Mesothelial cell of epicardium (in vitro differentiated cells): ENCODE measurements at regions not wholly inside any gene's neighbourhood (a gene's known extent, or its start where the extent isn't known, plus 50 kb on each side); places are given as distances from the start of the nearest gene placed in this dataset.

Source experiments
- DNase-seq, 2 experiments: peaks; one replicate each; pipeline ENCODE4 v3.0.0; 2021; ENCODE audit warnings: low spot score in 2 of 2; ENCODE audit not compliant: unreplicated experiment in 2 of 2
- H3K27ac Mint-ChIP-seq: 2 replicates; pipeline ENCODE4 v1.8.0; 2021; ENCODE audit warnings: mixed read lengths
- H3K27me3 Mint-ChIP-seq: 2 replicates; pipeline ENCODE4 v1.8.0; 2021; ENCODE audit warnings: low read depth, mixed read lengths
- H3K36me3 Mint-ChIP-seq: 2 replicates; pipeline ENCODE4 v1.8.0; 2021; ENCODE audit warnings: mixed read lengths
- H3K4me1 Mint-ChIP-seq: 2 replicates; pipeline ENCODE4 v1.8.0; 2021; ENCODE audit warnings: mixed read lengths
- H3K4me3 Mint-ChIP-seq: 2 replicates; pipeline ENCODE4 v1.8.0; 2021; ENCODE audit warnings: mild to moderate bottlenecking, moderate library complexity, mixed read lengths
- H3K9me3 Mint-ChIP-seq: 2 replicates; pipeline ENCODE4 v1.8.0; 2021; ENCODE audit warnings: mixed read lengths
- CTCF ChIP-seq: fragments of 200-600 bp; sonication (generic); IDR thresholded peaks from one replicate; pipeline ENCODE4 v1.5.0; 2021; ENCODE audit warnings: antibody characterized with exemption; ENCODE audit not compliant: unreplicated experiment

DNA sequence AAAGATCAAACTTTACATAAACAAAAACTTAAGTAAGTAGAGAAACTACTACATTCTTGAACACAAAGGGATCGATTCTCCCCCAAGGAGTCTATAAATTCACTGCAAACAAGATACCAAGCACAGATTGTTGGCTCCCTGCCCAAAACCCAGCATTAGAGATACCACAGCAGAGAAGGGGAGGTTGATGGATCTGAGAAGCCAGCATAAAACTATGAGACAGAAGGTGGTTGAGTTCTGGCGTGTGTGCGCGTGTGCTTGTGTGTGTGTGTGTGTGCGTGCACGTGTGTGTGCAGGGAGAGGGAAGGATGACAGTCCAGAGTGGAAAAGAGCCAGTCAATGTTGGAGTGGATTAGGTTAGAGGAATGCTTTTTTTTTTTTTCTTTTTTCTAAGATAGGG lies 143.2 kb upstream of the PRR20G start:
- peak; percentile 62 to 72 for DNase-seq
- H3K9me3 Mint-ChIP-seq = no peaks in the 10 kb centered on the region
- no peak overlapping the region for H3K27ac Mint-ChIP-seq
- peaks cover 24% of the 10 kb centered on the region for H3K4me1 Mint-ChIP-seq
- TF ChIP-seq CTCF = no peak
- H3K36me3 Mint-ChIP-seq = no peaks in the 10 kb centered on the region
- H3K4me3 Mint-ChIP-seq = no peak overlapping the region
- H3K27me3 Mint-ChIP-seq = peaks cover 57% of the 10 kb centered on the region

DNA sequence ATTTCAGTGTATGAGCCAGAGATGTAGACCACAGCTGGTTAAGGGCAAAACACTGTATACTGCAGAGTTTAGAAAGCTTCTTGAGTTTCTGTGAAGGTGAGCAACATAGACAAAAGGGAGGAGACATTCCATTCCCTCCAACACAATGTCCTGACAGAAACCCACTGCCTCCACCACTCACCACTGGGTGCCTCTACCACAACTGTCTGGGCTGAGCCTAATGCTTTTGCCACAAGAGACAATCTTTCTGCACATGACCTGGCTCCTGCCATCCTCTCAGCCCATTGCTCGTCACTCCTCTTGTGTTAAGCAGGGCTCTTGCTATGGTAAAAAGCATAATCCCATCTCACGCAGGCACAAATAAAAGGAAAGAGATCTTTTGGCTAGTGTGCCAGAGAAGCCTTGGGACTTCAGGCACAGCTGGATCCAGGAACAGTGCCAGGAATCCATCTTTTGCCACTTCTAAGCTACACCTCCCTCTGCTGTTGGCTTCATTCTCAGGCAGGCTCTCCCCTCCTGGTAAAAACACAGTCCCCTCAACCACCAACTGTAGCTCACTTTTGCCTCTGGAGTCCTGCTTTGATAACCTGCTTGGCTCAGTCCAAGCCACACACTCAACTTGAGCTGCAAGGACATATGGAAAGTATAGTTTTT lies 140.6 kb upstream of the PRR20G start:
- H3K4me1 Mint-ChIP-seq = peaks cover 37% of the 10 kb centered on the region
- H3K9me3 Mint-ChIP-seq = no peaks in the 10 kb centered on the region
- no peak overlapping the region for H3K4me3 Mint-ChIP-seq
- peak in 1 of 2 experiments; percentile 22 for DNase-seq
- H3K27ac Mint-ChIP-seq = no peak overlapping the region
- H3K27me3 Mint-ChIP-seq = peaks cover 73% of the 10 kb centered on the region
- TF ChIP-seq CTCF = no peak
- no peaks in the 10 kb centered on the region for H3K36me3 Mint-ChIP-seq

- H3K4me3 Mint-ChIP-seq = no peak overlapping the region
Measured at GRCh38 chr3:127427666-127428065, 139.8 kb upstream of the PRR20G start.

DNA sequence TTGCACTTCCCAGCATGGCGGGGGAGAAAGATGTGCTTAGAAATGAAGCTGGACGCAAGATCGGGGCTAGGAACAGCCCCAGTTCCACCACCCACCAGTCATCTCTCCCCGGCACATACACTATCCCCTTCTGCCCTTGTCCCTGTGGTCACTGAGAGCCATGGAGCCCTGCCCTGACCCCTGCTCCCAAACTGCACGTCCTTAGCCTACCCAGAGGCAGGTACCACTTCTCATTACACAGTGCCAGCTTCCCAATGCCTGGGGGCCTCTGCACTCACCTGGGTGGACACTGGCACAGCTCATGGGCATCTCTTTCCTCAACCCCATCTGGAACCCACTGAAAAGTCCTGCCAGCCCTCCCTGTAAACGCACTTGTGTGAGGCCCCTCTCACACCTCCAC lies 139.3 kb upstream of the PRR20G start:
- no peak overlapping the region for H3K27ac Mint-ChIP-seq
- peak in 1 of 2 experiments; percentile 30 for DNase-seq
- H3K4me1 Mint-ChIP-seq = peaks cover 40% of the 10 kb centered on the region
- peaks cover 69% of the 10 kb centered on the region for H3K27me3 Mint-ChIP-seq
- no peak overlapping the region for H3K4me3 Mint-ChIP-seq
- H3K36me3 Mint-ChIP-seq = no peaks in the 10 kb centered on the region
- no peak for TF ChIP-seq CTCF
- no peaks in the 10 kb centered on the region for H3K9me3 Mint-ChIP-seq

More at GRCh38 chr3:127427666-127428065, 139.8 kb upstream of the PRR20G start:
- Mint-ChIP-seq H3K4me1 (peaks cover 40% of the 10 kb centered on the region), H3K9me3 (no peaks in the 10 kb centered on the region), H3K27ac (no peak overlapping the region), H3K27me3 (peaks cover 71% of the 10 kb centered on the region), H3K36me3 (no peaks in the 10 kb centered on the region)
- no peak for TF ChIP-seq CTCF
- peak in 1 of 2 experiments; percentile 34 for DNase-seq

- H3K36me3 Mint-ChIP-seq = no peaks in the 10 kb centered on the region
- H3K9me3 Mint-ChIP-seq = no peaks in the 10 kb centered on the region
- no peak for TF ChIP-seq CTCF
- no peak overlapping the region for H3K4me3 Mint-ChIP-seq
- no peak overlapping the region for H3K27ac Mint-ChIP-seq
- H3K4me1 Mint-ChIP-seq = peaks cover 40% of the 10 kb centered on the region
- DNase-seq = peak in 1 of 2 experiments; percentile 29
- H3K27me3 Mint-ChIP-seq = peaks cover 69% of the 10 kb centered on the region
Measured at GRCh38 chr3:127426444-127427153, 138.8 kb upstream of the PRR20G start.
